Common myeloid progenitor, CD34-positive (primary cell): ENCODE measurements at regions not wholly inside any gene's neighbourhood (a gene's known extent, or its start where the extent isn't known, plus 50 kb on each side); places are given as distances from the start of the nearest gene placed in this dataset.

Source experiments
- CTCF ChIA-PET: fragments of 350-600 bp; sonication (Branson Sonifier 250); formaldehyde crosslinking; loops from one replicate; lab custom pipeline; 2021; ENCODE audit warnings: antibody characterized with exemption; lab: Charles Lee
- POLR2A ChIA-PET: fragments of 350-600 bp; sonication (Branson Sonifier 250); formaldehyde crosslinking; loops from one replicate; lab custom pipeline; 2021; ENCODE audit warnings: antibody characterized with exemption; lab: Charles Lee
- DNase-seq, 3 donors: peaks; one replicate each; pipeline versions ENCODE4 v3.0.0 to v3.0.0-alpha.2; 2013
- H3K27ac ChIP-seq, 2 experiments: 1 replicate in 1 of 2; 2 replicates in 1 of 2; pipeline ENCODE4 v1.7.0; 2013; ENCODE audit warnings: inconsistent platforms in 2 of 2, low read length in 2 of 2, mild to moderate bottlenecking in 2 of 2, low read depth in 1 of 2, moderate library complexity in 1 of 2; ENCODE audit not compliant: severe bottlenecking in 2 of 2, insufficient read depth in 1 of 2, poor library complexity in 1 of 2
- H3K27me3 ChIP-seq, 5 experiments: replicated peaks in 2 of 5; 1 replicate in 3 of 5; 2 replicates in 2 of 5; pipeline versions ENCODE4 v1.6.1 to v1.7.0; 2013; ENCODE audit warnings: low read length in 4 of 5, mild to moderate bottlenecking in 2 of 5, moderate library complexity in 2 of 5, inconsistent platforms in 1 of 5; ENCODE audit not compliant: insufficient read depth in 5 of 5, control insufficient read depth in 4 of 5
- H3K36me3 ChIP-seq, 4 experiments: 1 replicate in 2 of 4; 2 replicates in 2 of 4; pipeline versions ENCODE4 v1.6.1 to v1.7.0; 2013; ENCODE audit warnings: low read length in 3 of 4, control low read depth in 1 of 4, mild to moderate bottlenecking in 1 of 4; ENCODE audit not compliant: control insufficient read depth in 4 of 4, insufficient read depth in 4 of 4
- H3K4me1 ChIP-seq, 4 experiments: 1 replicate in 3 of 4; 2 replicates in 1 of 4; pipeline versions ENCODE4 v1.6.1 to v1.7.1; 2013; ENCODE audit warnings: low read length in 3 of 4, mild to moderate bottlenecking in 3 of 4, control low read depth in 1 of 4, inconsistent platforms in 1 of 4, moderate library complexity in 1 of 4; ENCODE audit not compliant: control insufficient read depth in 4 of 4, insufficient read depth in 4 of 4; ENCODE audit errors: control extremely low read depth in 1 of 4
- H3K4me3 ChIP-seq, 7 experiments: 1 replicate in 4 of 7; 2 replicates in 3 of 7; pipeline versions ENCODE4 v1.5.1 to v1.7.0; 2013; ENCODE audit warnings: mild to moderate bottlenecking in 7 of 7, low read length in 6 of 7, moderate library complexity in 6 of 7, inconsistent platforms in 2 of 7, low read depth in 2 of 7, control low read depth in 1 of 7; ENCODE audit not compliant: insufficient read depth in 4 of 7, control insufficient read depth in 1 of 7; ENCODE audit errors: extremely low read depth in 1 of 7
- H3K9me3 ChIP-seq, 5 experiments: 1 replicate in 4 of 5; 2 replicates in 1 of 5; pipeline versions ENCODE4 v1.6.1 to v1.7.1; 2013; ENCODE audit warnings: low read length in 4 of 5, mild to moderate bottlenecking in 2 of 5, inconsistent platforms in 1 of 5, low read depth in 1 of 5, moderate library complexity in 1 of 5; ENCODE audit not compliant: control insufficient read depth in 4 of 5, insufficient read depth in 2 of 5; ENCODE audit errors: control extremely low read depth in 1 of 5
- WGBS: methylation state at CpG from one replicate; pipeline ENCODE4 v1.1.5; 2013; ENCODE audit not compliant: insufficient coverage; 5-methylcytosine and 5-hydroxymethylcytosine counted together

- Histone ChIP-seq H3K9me3 (no peaks in the 10 kb centered on the region), H3K4me3 (no peak overlapping the region), H3K27ac (no peak overlapping the region), H3K4me1 (no peaks in the 10 kb centered on the region), H3K27me3 (peaks cover 0 to 5% (median 0%) of the 10 kb centered on the region in 5 experiments), H3K36me3 (no peaks in the 10 kb centered on the region)
- no peak for DNase-seq
- 85% methylated on average over 4 of the region's 7 CpGs for WGBS
- CTCF ChIA-PET: no interaction called here
- POLR2A ChIA-PET: no interaction called here
Observed at GRCh38 chr13:38535261-38535660, 151.6 kb upstream of the FREM2 start.

- H3K36me3 ChIP-seq: no peaks in the 10 kb centered on the region
- no peak overlapping the region for H3K27ac ChIP-seq
- H3K4me3 ChIP-seq: no peak overlapping the region
- 95% methylated on average over 3 of the region's 3 CpGs for WGBS
- H3K4me1 ChIP-seq: no peaks in the 10 kb centered on the region
- DNase-seq: no peak
- H3K27me3 ChIP-seq: peaks cover 0 to 2% (median 0%) of the 10 kb centered on the region in 5 experiments
- POLR2A ChIA-PET: no interaction called here
- CTCF ChIA-PET: no interaction called here
- no peaks in the 10 kb centered on the region for H3K9me3 ChIP-seq
Observed at GRCh38 chr13:38537051-38537450, 149.8 kb upstream of the FREM2 start.

GRCh38 chr13:38538422-38538821, 148.5 kb upstream of the FREM2 start:
- POLR2A ChIA-PET: no interaction called here
- Histone ChIP-seq H3K36me3 (no peaks in the 10 kb centered on the region), H3K27ac (no peak overlapping the region), H3K4me3 (no peak overlapping the region), H3K27me3 (peaks cover 0 to 2% (median 0%) of the 10 kb centered on the region in 5 experiments), H3K9me3 (no peaks in the 10 kb centered on the region), H3K4me1 (no peaks in the 10 kb centered on the region)
- CTCF ChIA-PET: no interaction called here
- 43% methylated on average over 1 of the region's 4 CpGs for WGBS
- DNase-seq: no peak

- no peak for DNase-seq
Observed at GRCh38 chr13:38539632-38540031, 147.2 kb upstream of the FREM2 start.

GRCh38 chr13:38542601-38543000, 144.3 kb upstream of the FREM2 start:
- Histone ChIP-seq H3K27me3 (no peaks in the 10 kb centered on the region), H3K4me3 (no peak overlapping the region), H3K4me1 (no peaks in the 10 kb centered on the region), H3K27ac (no peak overlapping the region), H3K9me3 (no peaks in the 10 kb centered on the region), H3K36me3 (no peaks in the 10 kb centered on the region)
- DNase-seq: no peak
- ChIA-PET CTCF (no interaction called here), POLR2A (no interaction called here)
- 0% methylated on average over 1 of the region's 3 CpGs for WGBS

More at GRCh38 chr13:38539632-38540031, 147.2 kb upstream of the FREM2 start:
- H3K27me3 ChIP-seq: peaks cover 0 to 2% (median 0%) of the 10 kb centered on the region in 5 experiments
- H3K4me1 ChIP-seq: no peaks in the 10 kb centered on the region
- H3K27ac ChIP-seq: no peak overlapping the region
- ChIA-PET POLR2A (no interaction called here), CTCF (interaction anchor here (1.1 kb wide), 1 partner anchor 9 kb away, joined by 4 read pairs; no protein-coding TSS in a partner anchor)
- 92% methylated on average over 1 of the region's 2 CpGs for WGBS
- H3K36me3 ChIP-seq: no peaks in the 10 kb centered on the region
- no peaks in the 10 kb centered on the region for H3K9me3 ChIP-seq
- no peak overlapping the region for H3K4me3 ChIP-seq

GRCh38 chr13:38543561-38543960, 143.3 kb upstream of the FREM2 start:
- WGBS: no CpG with 5 or more reads among the region's 4 CpGs
- CTCF ChIA-PET: no interaction called here

GRCh38 chr13:38563739-38564138, 123.1 kb upstream of the FREM2 start:
- no peak overlapping the region for H3K27ac ChIP-seq
- DNase-seq: no peak
- WGBS: 100% methylated on average over 1 of the region's 2 CpGs
- no peaks in the 10 kb centered on the region for H3K36me3 ChIP-seq
- ChIA-PET CTCF (no interaction called here), POLR2A (no interaction called here)
- no peaks in the 10 kb centered on the region for H3K27me3 ChIP-seq
- no peak overlapping the region for H3K4me3 ChIP-seq
- H3K4me1 ChIP-seq: no peaks in the 10 kb centered on the region
- peaks cover 0 to 2% (median 0%) of the 10 kb centered on the region in 5 experiments for H3K9me3 ChIP-seq

More at GRCh38 chr13:38543561-38543960, 143.3 kb upstream of the FREM2 start:
- Histone ChIP-seq H3K27me3 (no peaks in the 10 kb centered on the region), H3K36me3 (no peaks in the 10 kb centered on the region), H3K9me3 (no peaks in the 10 kb centered on the region), H3K4me3 (no peak overlapping the region), H3K4me1 (no peaks in the 10 kb centered on the region), H3K27ac (no peak overlapping the region)
- POLR2A ChIA-PET: no interaction called here
- no peak for DNase-seq
